ENCODE measurements at regions not wholly inside any gene's neighbourhood (a gene's known extent, or its start where the extent isn't known, plus 50 kb on each side); places are given as distances from the start of the nearest gene placed in this dataset.

GRCh38 chr4:20087522-20087911, 164.2 kb upstream of the SLIT2 start:
- H3K9ac ChIP-seq (ENCODE audit: low read depth, low read length, poor library complexity, severe bottlenecking) = no peak overlapping the region
- H3K79me2 ChIP-seq (ENCODE audit: insufficient read depth, low read length) = no peaks in the 10 kb centered on the region
- H3K4me2 ChIP-seq (ENCODE audit: low read depth, low read length, poor library complexity, severe bottlenecking) = no peak overlapping the region
- H3K27me3 ChIP-seq (ENCODE audit: insufficient read depth, low read length, poor library complexity, severe bottlenecking) = no peaks in the 10 kb centered on the region
- no peaks in the 10 kb centered on the region for H3K4me1 ChIP-seq (ENCODE audit: insufficient read depth, low read length, poor library complexity, severe bottlenecking)
- no peaks in the 10 kb centered on the region for H3K9me3 ChIP-seq (ENCODE audit: insufficient read depth, low read depth, low read length)
- H3K36me3 ChIP-seq (ENCODE audit: insufficient read depth, low read length) = no peaks in the 10 kb centered on the region
- H3F3A ChIP-seq (ENCODE audit: low read depth) = no peaks in the 10 kb centered on the region
- H3K9me2 ChIP-seq (replicated peaks; ENCODE audit: low read depth, low read length) = no peaks in the 10 kb centered on the region
- no peaks in the 10 kb centered on the region for H4K20me1 ChIP-seq (ENCODE audit: insufficient read depth, low read length, poor library complexity, severe bottlenecking)
- TF ChIP-seq CTCF (conservative IDR thresholded peaks at IDR 0.05; ENCODE audit: low read length) (no peak), EZH2phosphoT487 (IDR thresholded peaks at IDR 0.05; ENCODE audit: borderline replicate concordance) (no peak)
- H3K4me3 ChIP-seq (ENCODE audit: low read length, poor library complexity, severe bottlenecking) = no peak overlapping the region
- H2AFZ ChIP-seq (ENCODE audit: low read length) = no peak overlapping the region

GRCh38 chr4:20086799-20087521, 164.7 kb upstream of the SLIT2 start:
- no peak overlapping the region for H3K9ac ChIP-seq (ENCODE audit: low read depth, low read length, poor library complexity, severe bottlenecking)
- no peak overlapping the region for H3K4me3 ChIP-seq (ENCODE audit: low read length, poor library complexity, severe bottlenecking)
- H4K20me1 ChIP-seq (ENCODE audit: insufficient read depth, low read length, poor library complexity, severe bottlenecking) = no peaks in the 10 kb centered on the region
- no peaks in the 10 kb centered on the region for H3K9me2 ChIP-seq (replicated peaks; ENCODE audit: low read depth, low read length)
- TF ChIP-seq EZH2phosphoT487 (IDR thresholded peaks at IDR 0.05; ENCODE audit: borderline replicate concordance) = no peak
- no peak for TF ChIP-seq CTCF (conservative IDR thresholded peaks at IDR 0.05; ENCODE audit: low read length)
- no peak overlapping the region for H3K4me2 ChIP-seq (ENCODE audit: low read depth, low read length, poor library complexity, severe bottlenecking)
- no peaks in the 10 kb centered on the region for H3K27me3 ChIP-seq (ENCODE audit: insufficient read depth, low read length, poor library complexity, severe bottlenecking)
- H3K9me3 ChIP-seq (ENCODE audit: insufficient read depth, low read depth, low read length) = no peaks in the 10 kb centered on the region
- H3F3A ChIP-seq (ENCODE audit: low read depth) = no peaks in the 10 kb centered on the region
- no peaks in the 10 kb centered on the region for H3K36me3 ChIP-seq (ENCODE audit: insufficient read depth, low read length)
- no peak overlapping the region for H2AFZ ChIP-seq (ENCODE audit: low read length)
- H3K4me1 ChIP-seq (ENCODE audit: insufficient read depth, low read length, poor library complexity, severe bottlenecking) = no peaks in the 10 kb centered on the region
- no peaks in the 10 kb centered on the region for H3K79me2 ChIP-seq (ENCODE audit: insufficient read depth, low read length)

- Histone ChIP-seq H3K9ac (ENCODE audit: low read depth, low read length, poor library complexity, severe bottlenecking) (no peak overlapping the region), H3K9me3 (ENCODE audit: insufficient read depth, low read depth, low read length) (no peaks in the 10 kb centered on the region), H3K79me2 (ENCODE audit: insufficient read depth, low read length) (no peaks in the 10 kb centered on the region), H3K27me3 (ENCODE audit: insufficient read depth, low read length, poor library complexity, severe bottlenecking) (no peaks in the 10 kb centered on the region), H3K4me3 (ENCODE audit: low read length, poor library complexity, severe bottlenecking) (no peak overlapping the region), H3K36me3 (ENCODE audit: insufficient read depth, low read length) (no peaks in the 10 kb centered on the region), H3K9me2 (replicated peaks; ENCODE audit: low read depth, low read length) (no peaks in the 10 kb centered on the region), H4K20me1 (ENCODE audit: insufficient read depth, low read length, poor library complexity, severe bottlenecking) (no peaks in the 10 kb centered on the region), H3K4me2 (ENCODE audit: low read depth, low read length, poor library complexity, severe bottlenecking) (no peak overlapping the region), H2AFZ (ENCODE audit: low read length) (no peak overlapping the region), H3K4me1 (ENCODE audit: insufficient read depth, low read length, poor library complexity, severe bottlenecking) (no peaks in the 10 kb centered on the region), H3F3A (ENCODE audit: low read depth) (no peaks in the 10 kb centered on the region)
- no peak for TF ChIP-seq EZH2phosphoT487 (IDR thresholded peaks at IDR 0.05; ENCODE audit: borderline replicate concordance)
- TF ChIP-seq CTCF (conservative IDR thresholded peaks at IDR 0.05; ENCODE audit: low read length) = no peak
Observed at GRCh38 chr4:20086067-20086798, 165.5 kb upstream of the SLIT2 start.

Measured in Loucy (cell line).